Coronary artery (tissue), 2 donors: ENCODE measurements at regions not wholly inside any gene's neighbourhood (a gene's known extent, or its start where the extent isn't known, plus 50 kb on each side); places are given as distances from the start of the nearest gene placed in this dataset.

Source experiments
- DNase-seq: peaks from one replicate; pipeline ENCODE4 v3.0.0-alpha.2; 2017; ENCODE audit warnings: low spot score
- H3K27ac ChIP-seq, 2 donors: fragments of 200-600 bp; sonication (generic); one replicate each; pipeline ENCODE4 v1.5.1; 2016 to 2019
- H3K4me3 ChIP-seq: fragments of 200-600 bp; sonication (generic); 2 replicates; pipeline ENCODE4 v1.5.1; 2016; ENCODE audit warnings: mild to moderate bottlenecking, moderate library complexity
- TF ChIP-seq, protein P1 (sequence below): fragments of 200-600 bp; sonication (generic); IDR thresholded peaks from one replicate; pipeline ENCODE4 v1.5.1; 2019; ENCODE audit warnings: antibody characterized with exemption

- Histone ChIP-seq H3K4me3 (no peak overlapping the region), H3K27ac (no peak overlapping the region)
- no peak for DNase-seq
- TF ChIP-seq, protein P1, sequence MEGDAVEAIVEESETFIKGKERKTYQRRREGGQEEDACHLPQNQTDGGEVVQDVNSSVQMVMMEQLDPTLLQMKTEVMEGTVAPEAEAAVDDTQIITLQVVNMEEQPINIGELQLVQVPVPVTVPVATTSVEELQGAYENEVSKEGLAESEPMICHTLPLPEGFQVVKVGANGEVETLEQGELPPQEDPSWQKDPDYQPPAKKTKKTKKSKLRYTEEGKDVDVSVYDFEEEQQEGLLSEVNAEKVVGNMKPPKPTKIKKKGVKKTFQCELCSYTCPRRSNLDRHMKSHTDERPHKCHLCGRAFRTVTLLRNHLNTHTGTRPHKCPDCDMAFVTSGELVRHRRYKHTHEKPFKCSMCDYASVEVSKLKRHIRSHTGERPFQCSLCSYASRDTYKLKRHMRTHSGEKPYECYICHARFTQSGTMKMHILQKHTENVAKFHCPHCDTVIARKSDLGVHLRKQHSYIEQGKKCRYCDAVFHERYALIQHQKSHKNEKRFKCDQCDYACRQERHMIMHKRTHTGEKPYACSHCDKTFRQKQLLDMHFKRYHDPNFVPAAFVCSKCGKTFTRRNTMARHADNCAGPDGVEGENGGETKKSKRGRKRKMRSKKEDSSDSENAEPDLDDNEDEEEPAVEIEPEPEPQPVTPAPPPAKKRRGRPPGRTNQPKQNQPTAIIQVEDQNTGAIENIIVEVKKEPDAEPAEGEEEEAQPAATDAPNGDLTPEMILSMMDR, result no peak
Measured at GRCh38 chr16:79751471-79752184, 151.1 kb upstream of the MAF start.

GRCh38 chr16:79750311-79750710 lies 149.8 kb upstream of the MAF start:
- DNase-seq, result no peak
- TF ChIP-seq, protein P1, result no peak

GRCh38 chr16:79748629-79749028 lies 148.1 kb upstream of the MAF start:
- DNase-seq, result no peak
- no peak overlapping the region for H3K27ac ChIP-seq
- H3K4me3 ChIP-seq, result no peak overlapping the region
- TF ChIP-seq, protein P1, result no peak

More at GRCh38 chr16:79750311-79750710, 149.8 kb upstream of the MAF start:
- H3K27ac ChIP-seq, result no peak overlapping the region
- H3K4me3 ChIP-seq, result no peak overlapping the region

DNA sequence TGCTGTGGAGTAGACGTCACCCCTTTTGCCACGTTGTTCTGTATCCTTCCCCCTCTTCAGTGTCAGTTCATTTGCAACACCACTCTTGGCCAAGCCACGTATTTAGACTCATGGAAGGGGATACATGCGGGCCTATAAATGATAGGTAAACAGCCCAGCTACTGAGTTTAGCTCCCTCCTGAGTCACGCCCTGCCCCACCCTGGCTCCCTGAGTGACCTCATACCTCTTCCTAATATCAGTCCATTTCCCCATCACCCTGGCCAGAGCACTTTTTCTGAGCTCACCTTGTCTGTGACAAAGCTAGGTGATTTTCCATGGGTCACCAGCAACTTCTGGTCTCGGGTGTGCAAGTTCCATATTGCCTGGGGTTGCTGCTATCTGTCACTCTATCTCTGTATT lies 147.2 kb upstream of the MAF start:
- no peak for DNase-seq
- TF ChIP-seq, protein P1, result no peak
- Histone ChIP-seq H3K4me3 (no peak overlapping the region), H3K27ac (no peak overlapping the region)

DNA sequence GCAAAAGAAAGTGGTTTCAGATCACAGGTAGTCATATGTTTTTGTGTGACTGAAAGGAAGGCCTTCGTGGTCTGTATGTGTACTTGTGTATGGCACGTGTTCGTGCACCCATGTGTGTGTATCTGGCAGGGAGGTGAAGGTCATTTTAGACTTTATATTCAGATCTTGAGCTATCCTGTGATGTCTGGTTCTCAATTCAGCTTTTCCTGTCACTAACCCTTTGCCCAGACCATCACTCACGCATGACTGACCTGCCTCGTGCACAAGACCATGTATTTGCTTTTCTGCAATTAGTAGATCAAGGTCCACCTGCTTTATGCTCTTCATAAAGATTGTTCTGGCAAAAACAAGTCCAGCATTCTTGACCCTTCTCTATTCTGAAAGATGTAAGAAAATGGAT lies 139.7 kb upstream of the MAF start:
- no peak for DNase-seq
- TF ChIP-seq, protein P1, result no peak
- H3K4me3 ChIP-seq, result no peak overlapping the region
- H3K27ac ChIP-seq, result no peak overlapping the region

GRCh38 chr16:79735271-79735670 lies 134.7 kb upstream of the MAF start:
- Histone ChIP-seq H3K27ac (no peak overlapping the region), H3K4me3 (no peak overlapping the region)
- TF ChIP-seq, protein P1, result no peak
- no peak for DNase-seq

GRCh38 chr16:79734721-79735120 lies 134.2 kb upstream of the MAF start:
- DNase-seq, result no peak
- no peak overlapping the region for H3K27ac ChIP-seq
- H3K4me3 ChIP-seq, result no peak overlapping the region
- TF ChIP-seq, protein P1, result no peak
